H54 (cell line): ENCODE measurements at regions not wholly inside any gene's neighbourhood (a gene's known extent, or its start where the extent isn't known, plus 50 kb on each side); places are given as distances from the start of the nearest gene placed in this dataset.

ENCODE experiments used
- DNase-seq: peaks from one replicate; pipeline ENCODE4 v3.0.0; 2011; ENCODE audit warnings: low spot score, mixed read lengths; ENCODE audit not compliant: insufficient read length
- FAIRE-seq: peaks from 3 replicates; lab custom pipeline; 2011; peaks lifted over from hg19 to GRCh38; lab: Jason Lieb, UNC
- POLR2A ChIP-seq: IDR thresholded peaks from 2 replicates; pipeline ENCODE4 v1.6.1; 2011; ENCODE audit warnings: low read depth, mild to moderate bottlenecking, low read length

DNA sequence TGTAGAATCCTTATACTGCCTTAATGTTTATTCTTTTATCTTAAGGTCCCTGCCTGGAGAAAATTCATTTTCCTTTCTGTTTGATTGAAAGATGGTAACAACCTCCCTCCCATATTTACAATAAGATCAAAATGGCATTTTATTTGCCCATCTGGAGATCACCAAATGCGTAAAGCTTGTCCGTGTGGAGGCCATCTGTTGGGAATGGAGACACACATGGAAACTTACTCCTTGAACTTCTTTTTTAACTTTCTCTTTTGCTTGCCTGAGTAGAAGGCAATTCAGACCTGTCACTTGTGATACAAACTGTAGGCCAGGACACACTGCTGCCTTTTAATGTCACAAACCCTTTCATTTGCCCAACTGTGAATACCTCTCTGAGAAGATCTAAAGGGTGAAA is 144.8 kb upstream of the CEP162 start:
- FAIRE-seq (no peak), DNase-seq (no peak)
- no peak for TF ChIP-seq POLR2A

DNA sequence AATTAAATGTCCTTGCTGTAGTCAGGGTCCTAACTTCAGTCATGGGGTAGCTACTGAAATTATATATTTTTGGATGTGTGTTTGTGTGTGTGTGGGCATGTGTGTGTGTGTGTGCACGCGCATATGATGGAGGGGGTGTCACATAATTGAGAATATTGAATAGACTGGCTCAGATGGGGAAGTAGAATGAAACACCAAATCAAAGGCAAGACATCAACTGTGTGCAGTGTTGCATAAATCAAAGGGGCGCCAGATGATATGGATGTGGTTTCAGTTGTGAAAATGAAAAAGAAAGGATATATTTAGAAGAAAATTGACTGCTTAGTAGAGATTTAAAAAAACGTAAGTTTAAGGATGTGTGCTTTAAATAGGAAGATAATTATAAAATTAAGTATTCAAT is 144.2 kb upstream of the CEP162 start:
- no peak for TF ChIP-seq POLR2A
- no peak for FAIRE-seq
- no peak for DNase-seq

DNA sequence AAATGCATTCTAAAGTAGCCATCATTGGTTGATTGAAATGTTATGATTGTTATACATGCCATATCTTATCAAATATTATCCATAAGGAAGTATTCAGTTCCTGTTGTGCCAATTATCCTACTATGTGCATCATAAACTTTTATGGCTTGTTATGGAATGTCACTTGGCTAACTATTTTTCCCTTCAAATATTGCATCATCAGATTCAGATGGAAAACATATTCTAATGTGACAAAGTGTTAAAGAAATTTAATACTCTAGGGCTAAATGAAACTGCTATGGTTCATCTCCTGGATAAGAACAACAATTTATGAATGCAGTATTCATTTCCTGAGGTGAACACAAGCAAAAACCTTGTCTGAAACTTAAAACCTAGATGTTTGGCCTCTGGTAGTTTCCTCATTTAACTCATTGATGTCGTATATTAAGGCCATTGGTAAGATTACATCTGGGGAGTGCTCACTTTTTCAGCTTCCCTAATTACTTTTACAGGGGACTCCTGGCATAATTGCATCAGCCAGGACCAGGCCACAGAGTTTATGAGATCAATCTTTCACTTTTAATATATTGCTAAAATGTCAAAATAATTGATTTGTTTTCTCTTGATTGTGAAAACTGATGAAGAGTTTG is 134.9 kb upstream of the CEP162 start:
- FAIRE-seq: no peak
- no peak for DNase-seq
- TF ChIP-seq POLR2A: no peak

DNA sequence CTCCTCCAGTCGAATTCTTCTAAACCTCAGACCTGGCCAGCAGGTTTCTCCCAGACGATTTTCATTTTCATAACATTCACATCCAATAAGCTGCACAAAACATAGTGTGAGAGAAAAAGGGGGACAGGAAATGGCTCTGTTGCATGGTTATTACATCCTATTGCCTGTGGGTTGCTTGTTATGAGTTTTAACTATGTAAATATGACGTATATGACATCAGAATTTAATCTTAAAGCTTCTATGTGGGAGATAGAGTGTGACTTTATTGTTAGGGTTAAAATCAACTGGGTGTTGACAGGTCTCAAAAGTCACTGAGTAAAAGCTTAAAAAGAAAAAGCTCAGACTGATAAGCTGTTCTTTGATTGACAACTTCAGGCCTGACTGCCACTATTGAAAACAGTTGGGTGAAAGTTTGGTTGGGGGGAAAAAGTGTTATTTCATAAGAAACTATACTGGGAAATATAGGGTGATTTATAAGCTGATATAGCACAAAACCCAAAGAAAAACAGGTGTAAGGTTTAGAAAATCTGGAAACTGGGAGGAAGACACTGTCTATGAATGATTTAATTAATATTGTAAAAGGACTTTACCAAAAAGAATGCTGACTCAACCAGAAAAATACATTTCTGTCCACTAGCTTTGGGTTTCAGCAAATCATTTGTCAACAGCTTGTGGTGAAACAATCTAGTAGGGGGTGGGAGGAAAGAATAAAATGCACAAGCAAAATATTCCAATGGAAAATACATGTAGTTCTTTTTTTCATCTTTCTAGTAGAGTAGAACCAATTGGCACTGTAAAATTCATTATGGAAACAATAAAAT is 134.1 kb upstream of the CEP162 start:
- no peak for FAIRE-seq

DNA sequence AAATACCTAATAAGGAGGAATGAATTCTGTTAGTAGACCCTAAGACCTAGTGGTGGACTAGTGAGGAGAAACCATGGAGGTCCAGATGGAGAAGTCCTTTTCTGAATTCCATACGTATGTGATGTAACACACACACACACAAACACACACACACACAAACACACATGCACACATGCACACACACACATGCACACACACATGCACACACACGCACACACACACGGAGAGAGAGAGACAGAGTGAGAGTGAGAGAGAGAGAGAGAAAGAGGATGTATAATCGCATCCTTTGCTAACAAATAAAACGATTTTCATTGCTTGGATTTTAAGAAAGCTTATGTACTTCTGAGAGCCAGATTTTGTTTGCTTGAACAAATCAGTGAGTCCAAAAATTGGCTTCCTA is 132.6 kb upstream of the CEP162 start:
- no peak for FAIRE-seq
- TF ChIP-seq POLR2A: no peak

More for the DNA sequence above, 134.1 kb upstream of the CEP162 start:
- no peak for TF ChIP-seq POLR2A
- no peak for DNase-seq

GRCh38 chr6:84358581-84358980 is 131.1 kb upstream of the CEP162 start:
- TF ChIP-seq POLR2A: no peak
- no peak for FAIRE-seq
- DNase-seq: no peak

More for the DNA sequence above, 132.6 kb upstream of the CEP162 start:
- no peak for DNase-seq

GRCh38 chr6:84357631-84358030 is 130.2 kb upstream of the CEP162 start:
- FAIRE-seq (no peak), DNase-seq (no peak)
- TF ChIP-seq POLR2A: no peak

- no peak for TF ChIP-seq POLR2A
- FAIRE-seq (no peak), DNase-seq (no peak)
These were observed 129.5 kb upstream of the CEP162 start for GRCh38 chr6:84356907-84357306.

DNA sequence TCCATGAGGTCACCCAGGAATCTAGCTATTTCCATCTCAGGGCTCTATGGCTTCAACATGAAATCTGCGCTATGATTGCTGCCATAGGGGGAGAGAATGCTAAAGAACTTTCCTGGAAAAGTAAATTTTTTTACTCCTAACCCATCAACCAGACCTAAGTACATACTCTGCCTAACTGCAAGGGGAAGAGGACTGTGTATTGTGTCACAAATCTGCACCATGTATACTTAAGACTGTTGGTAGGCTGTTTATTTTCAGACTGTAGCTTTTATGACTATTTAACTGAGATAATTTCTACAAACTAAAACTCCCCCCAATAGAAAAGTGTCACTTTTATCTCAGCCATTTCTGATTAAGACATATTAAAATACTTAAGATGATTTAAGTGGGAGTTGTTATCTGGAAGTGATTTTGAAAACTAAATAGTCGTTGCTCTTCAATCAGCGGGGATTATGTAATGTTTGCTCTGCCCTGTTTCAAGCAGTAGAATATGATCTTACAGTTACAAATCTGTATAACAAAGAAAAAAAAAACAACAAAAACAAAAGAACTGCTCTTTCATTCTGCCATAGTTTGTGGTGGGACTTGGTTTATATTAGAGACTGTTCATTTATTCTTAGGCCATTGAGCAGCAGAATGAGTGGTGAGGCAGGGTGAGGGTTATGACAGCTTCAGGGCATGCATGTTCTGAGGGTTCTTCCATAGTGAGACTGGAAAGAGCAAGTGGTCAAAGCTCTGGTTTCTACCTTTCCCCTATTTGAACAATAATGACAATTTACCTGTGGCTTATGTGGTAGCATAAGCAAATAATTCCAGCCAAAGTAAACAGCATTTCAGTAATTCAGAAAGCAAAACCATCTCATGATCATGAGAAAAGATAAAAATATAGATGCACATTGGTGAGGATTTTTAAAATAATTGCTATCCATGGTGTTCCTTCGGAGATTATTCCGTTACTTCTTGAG is 126.3 kb upstream of the CEP162 start:
- no peak for TF ChIP-seq POLR2A
- FAIRE-seq: no peak

GRCh38 chr6:84350397-84350796 is 123.0 kb upstream of the CEP162 start:
- TF ChIP-seq POLR2A: no peak
- no peak for FAIRE-seq
- no peak for DNase-seq

More for the DNA sequence above, 126.3 kb upstream of the CEP162 start:
- no peak for DNase-seq

GRCh38 chr6:84349542-84349941 is 122.1 kb upstream of the CEP162 start:
- FAIRE-seq (no peak), DNase-seq (no peak)
- no peak for TF ChIP-seq POLR2A

- no peak for DNase-seq
- no peak for TF ChIP-seq POLR2A
- FAIRE-seq: no peak
These were observed 121.4 kb upstream of the CEP162 start for GRCh38 chr6:84348801-84349200.

- FAIRE-seq: no peak
- no peak for DNase-seq
- TF ChIP-seq POLR2A: no peak
These were observed 118.9 kb upstream of the CEP162 start for GRCh38 chr6:84346372-84346771.

DNA sequence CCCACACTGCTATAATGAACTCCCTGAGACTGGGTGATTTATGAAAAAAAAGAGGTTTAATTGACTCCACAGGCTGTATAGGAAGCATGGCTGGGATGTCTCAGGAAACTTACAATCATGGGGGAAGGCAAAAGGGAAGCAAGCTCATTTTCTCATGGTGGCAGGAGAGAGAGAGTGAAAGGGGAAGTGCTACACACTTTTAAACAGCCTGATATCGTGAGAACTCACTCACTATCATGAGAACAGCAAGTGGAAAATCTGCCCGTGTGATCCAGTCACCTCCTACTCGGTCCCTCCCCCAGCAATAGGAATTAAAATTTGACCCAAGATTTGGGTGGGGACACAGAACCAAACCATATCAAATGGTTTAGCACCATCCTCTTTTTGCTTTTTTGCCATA is 116.6 kb upstream of the CEP162 start:
- TF ChIP-seq POLR2A: no peak
- DNase-seq (no peak), FAIRE-seq (no peak)
